ENCODE measurements at regions not wholly inside any gene's neighbourhood (a gene's known extent, or its start where the extent isn't known, plus 50 kb on each side); places are given as distances from the start of the nearest gene placed in this dataset.

DNA sequence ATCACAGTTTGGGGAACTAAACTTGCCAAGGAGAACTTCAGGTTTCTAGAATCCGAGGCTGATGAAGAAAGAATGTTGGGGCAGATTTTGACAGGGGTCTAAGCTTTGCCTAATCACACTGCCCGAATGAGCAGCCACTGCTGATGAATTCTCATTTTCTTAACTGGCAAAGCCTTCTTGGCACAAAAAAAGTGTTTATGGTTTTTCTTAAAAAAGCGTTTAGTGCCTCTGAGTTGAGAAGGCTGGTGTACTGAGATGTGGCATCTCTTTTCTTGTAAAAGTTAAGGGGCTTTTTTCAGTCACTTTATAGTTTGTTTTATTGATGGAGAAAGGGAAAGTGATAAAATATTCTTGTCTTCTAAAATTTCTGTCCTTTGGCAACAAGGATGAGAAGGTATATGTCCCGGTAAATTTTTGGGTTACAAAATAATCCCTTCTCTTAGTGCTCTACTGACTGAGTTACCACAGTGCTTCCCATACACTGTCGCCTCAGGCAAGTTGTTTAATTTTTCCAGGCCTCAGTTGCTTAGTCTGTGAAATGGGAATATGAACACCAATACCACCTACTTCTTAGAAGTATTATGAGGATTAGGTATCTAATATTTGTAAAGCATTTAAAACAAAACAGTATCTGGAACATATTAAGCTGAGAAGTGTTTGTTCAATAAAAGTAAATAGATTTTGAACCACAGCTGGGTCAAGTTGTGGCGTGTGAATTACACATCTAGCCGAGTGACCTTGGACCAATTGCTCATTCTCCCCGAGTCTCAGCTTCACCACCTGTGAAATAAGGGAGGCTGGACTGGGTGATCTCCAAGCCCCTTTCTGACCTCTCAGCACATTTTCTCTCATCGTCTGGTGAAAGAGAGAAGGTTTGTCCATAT, 320.8 kb downstream of the HAPSTR1 start:
- 61% methylated on average over 9 of the region's 9 CpGs for WGBS
- TF ChIP-seq RXRA (IDR thresholded peaks at IDR 0.05) (peak; percentile 50 to 65), HNF4G (IDR thresholded peaks at IDR 0.05) (no peak), JUND (IDR thresholded peaks at IDR 0.05) (peak in 1 of 2 donors; percentile 45), ATF3 (IDR thresholded peaks at IDR 0.05) (no peak), HNF4A (conservative IDR thresholded peaks at IDR 0.05) (peak; percentile 60 to 67), NR2F2 (IDR thresholded peaks at IDR 0.05) (no peak), ZBTB33 (IDR thresholded peaks at IDR 0.05) (no peak), SP1 (IDR thresholded peaks at IDR 0.05) (peak; percentile 36), FOXA1 (IDR thresholded peaks at IDR 0.05) (no peak), MAX (IDR thresholded peaks at IDR 0.05) (no peak), FOXA2 (IDR thresholded peaks at IDR 0.05) (no peak), EGR1 (IDR thresholded peaks at IDR 0.05; ENCODE audit: low read depth in 2 of 2) (no peak), YY1 (IDR thresholded peaks at IDR 0.05) (no peak), TAF1 (conservative IDR thresholded peaks at IDR 0.05) (no peak), GABPA (IDR thresholded peaks at IDR 0.05 in 1 of 2, conservative IDR thresholded peaks at IDR 0.05 in 1 of 2) (no peak), RAD21 (IDR thresholded peaks at IDR 0.05) (peak in 1 of 2 donors; percentile 23)
- TF ChIP-seq, protein P1, sequence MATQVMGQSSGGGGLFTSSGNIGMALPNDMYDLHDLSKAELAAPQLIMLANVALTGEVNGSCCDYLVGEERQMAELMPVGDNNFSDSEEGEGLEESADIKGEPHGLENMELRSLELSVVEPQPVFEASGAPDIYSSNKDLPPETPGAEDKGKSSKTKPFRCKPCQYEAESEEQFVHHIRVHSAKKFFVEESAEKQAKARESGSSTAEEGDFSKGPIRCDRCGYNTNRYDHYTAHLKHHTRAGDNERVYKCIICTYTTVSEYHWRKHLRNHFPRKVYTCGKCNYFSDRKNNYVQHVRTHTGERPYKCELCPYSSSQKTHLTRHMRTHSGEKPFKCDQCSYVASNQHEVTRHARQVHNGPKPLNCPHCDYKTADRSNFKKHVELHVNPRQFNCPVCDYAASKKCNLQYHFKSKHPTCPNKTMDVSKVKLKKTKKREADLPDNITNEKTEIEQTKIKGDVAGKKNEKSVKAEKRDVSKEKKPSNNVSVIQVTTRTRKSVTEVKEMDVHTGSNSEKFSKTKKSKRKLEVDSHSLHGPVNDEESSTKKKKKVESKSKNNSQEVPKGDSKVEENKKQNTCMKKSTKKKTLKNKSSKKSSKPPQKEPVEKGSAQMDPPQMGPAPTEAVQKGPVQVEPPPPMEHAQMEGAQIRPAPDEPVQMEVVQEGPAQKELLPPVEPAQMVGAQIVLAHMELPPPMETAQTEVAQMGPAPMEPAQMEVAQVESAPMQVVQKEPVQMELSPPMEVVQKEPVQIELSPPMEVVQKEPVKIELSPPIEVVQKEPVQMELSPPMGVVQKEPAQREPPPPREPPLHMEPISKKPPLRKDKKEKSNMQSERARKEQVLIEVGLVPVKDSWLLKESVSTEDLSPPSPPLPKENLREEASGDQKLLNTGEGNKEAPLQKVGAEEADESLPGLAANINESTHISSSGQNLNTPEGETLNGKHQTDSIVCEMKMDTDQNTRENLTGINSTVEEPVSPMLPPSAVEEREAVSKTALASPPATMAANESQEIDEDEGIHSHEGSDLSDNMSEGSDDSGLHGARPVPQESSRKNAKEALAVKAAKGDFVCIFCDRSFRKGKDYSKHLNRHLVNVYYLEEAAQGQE (IDR thresholded peaks at IDR 0.05), result no peak
- TF ChIP-seq, protein P2, sequence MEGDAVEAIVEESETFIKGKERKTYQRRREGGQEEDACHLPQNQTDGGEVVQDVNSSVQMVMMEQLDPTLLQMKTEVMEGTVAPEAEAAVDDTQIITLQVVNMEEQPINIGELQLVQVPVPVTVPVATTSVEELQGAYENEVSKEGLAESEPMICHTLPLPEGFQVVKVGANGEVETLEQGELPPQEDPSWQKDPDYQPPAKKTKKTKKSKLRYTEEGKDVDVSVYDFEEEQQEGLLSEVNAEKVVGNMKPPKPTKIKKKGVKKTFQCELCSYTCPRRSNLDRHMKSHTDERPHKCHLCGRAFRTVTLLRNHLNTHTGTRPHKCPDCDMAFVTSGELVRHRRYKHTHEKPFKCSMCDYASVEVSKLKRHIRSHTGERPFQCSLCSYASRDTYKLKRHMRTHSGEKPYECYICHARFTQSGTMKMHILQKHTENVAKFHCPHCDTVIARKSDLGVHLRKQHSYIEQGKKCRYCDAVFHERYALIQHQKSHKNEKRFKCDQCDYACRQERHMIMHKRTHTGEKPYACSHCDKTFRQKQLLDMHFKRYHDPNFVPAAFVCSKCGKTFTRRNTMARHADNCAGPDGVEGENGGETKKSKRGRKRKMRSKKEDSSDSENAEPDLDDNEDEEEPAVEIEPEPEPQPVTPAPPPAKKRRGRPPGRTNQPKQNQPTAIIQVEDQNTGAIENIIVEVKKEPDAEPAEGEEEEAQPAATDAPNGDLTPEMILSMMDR (IDR thresholded peaks at IDR 0.05; ENCODE audit: low read depth, low read length, missing input control), result no peak
- no peak for DNase-seq (ENCODE audit: low spot score)

More for the DNA sequence above, 320.8 kb downstream of the HAPSTR1 start:
- Histone ChIP-seq H3K4me3 (ENCODE audit: low read depth in 1 of 3, low read length in 3 of 3) (no peak overlapping the region), H3K27me3 (ENCODE audit: control insufficient read depth in 4 of 4, insufficient read depth in 4 of 4, low read length in 3 of 4) (no peaks in the 10 kb centered on the region), H3K9ac (ENCODE audit: low read depth in 1 of 2, low read length in 2 of 2) (no peak overlapping the region), H3K4me1 (ENCODE audit: control insufficient read depth in 4 of 4, insufficient read depth in 4 of 4, low read length in 3 of 4) (peaks cover 0 to 9% (median 6%) of the 10 kb centered on the region in 4 donors), H3K36me3 (ENCODE audit: control insufficient read depth in 4 of 4, insufficient read depth in 3 of 4, low read depth in 1 of 4, low read length in 3 of 4) (no peaks in the 10 kb centered on the region), H3K9me3 (ENCODE audit: control insufficient read depth in 4 of 4, low read length in 3 of 4) (peaks cover 0 to 2% (median 0%) of the 10 kb centered on the region in 4 donors), H3K27ac (ENCODE audit: low read depth in 1 of 2, low read length in 2 of 2) (no peak overlapping the region)

Measured in liver (tissue), 8 donors.